GM21528 (cell line): ENCODE measurements at regions not wholly inside any gene's neighbourhood (a gene's known extent, or its start where the extent isn't known, plus 50 kb on each side); places are given as distances from the start of the nearest gene placed in this dataset.
"Not testable (repeated sequence)": the region's sequence is repeated elsewhere in the genome, so short reads cannot be mapped to it uniquely, and the experiment has no call there.

Experiments
- ATAC-seq: cut with Tn5 transposase; IDR thresholded peaks from one replicate; pipeline ENCODE4 v1.9.1; 2021; ENCODE audit warnings: mild to moderate bottlenecking, moderate library complexity; ENCODE audit not compliant: unreplicated experiment, low FRiP score

DNA sequence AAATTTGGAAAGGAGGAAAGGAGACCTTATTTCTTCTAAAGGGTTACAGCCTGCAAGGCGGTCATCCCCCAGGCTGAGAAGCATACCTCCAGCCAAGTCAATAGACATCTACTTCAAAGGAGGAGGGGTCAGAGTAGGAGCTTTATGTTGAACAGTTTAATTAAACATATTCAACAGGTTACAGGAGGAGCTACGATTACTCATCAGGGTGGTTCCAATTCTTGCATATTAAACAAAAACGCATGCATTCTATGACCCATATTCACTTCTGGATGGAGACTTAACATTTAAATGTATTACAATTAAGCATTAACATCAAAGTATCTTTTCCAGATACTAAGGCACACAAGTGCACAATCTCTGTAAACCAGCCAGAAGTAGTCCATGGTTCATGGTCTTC lies 1955.0 kb downstream of the PCDH9 start:
- ATAC-seq = no peak

DNA sequence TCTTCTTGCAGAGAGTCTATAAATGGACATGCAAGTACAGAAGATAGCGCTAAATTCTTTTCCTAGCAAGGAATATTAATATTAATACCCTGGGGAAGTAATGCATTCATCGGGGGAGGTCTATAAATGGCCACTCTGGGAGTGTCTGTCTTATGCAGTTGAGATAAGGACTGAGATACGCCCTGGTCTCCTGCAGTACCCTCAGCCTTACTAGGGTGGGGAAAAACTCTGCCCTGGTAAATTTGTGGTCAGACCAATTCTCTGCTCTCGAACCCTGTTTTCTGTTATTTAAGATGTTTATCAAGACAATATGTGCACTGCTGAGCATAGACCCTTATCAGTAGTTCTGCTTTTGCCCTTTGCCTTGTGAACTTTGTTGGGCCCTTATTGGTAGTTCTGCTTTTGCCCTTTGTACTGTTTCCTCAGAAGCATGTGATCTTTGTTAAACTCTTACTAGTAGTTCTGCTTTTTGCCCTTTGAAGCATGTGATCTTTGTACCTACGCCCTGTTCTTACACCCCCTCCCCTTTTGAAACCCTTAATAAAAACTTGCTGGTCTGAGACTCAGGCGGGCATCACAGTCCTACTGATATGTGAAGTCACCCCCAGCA lies 1956.2 kb downstream of the PCDH9 start:
- not testable (repeated sequence) for ATAC-seq

DNA sequence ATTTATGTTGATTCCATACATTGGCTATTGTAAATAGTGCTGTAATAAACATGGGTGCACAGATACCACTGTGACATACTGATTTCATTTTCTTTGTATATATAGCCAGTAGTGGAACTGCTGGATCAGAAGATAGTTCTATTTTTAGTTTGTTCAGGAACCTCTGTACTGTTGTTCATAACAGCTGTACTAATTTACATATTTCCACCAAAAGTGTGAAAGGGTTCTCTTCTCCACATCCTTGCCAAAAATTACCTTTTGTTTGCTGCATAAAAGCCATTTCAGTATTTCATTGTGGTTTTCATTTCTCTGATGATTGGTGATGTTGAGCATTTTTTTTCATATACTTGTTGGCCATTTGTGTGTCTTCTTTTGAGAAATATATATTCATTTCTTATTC lies 1962.1 kb downstream of the PCDH9 start:
- ATAC-seq = no peak

- no peak for ATAC-seq
Measured at GRCh38 chr13:65265988-65266387, 1964.1 kb downstream of the PCDH9 start.

GRCh38 chr13:65264066-65264465 lies 1966.1 kb downstream of the PCDH9 start:
- ATAC-seq = no peak

- no peak for ATAC-seq
Measured at GRCh38 chr13:65260946-65261891, 1968.9 kb downstream of the PCDH9 start.

- ATAC-seq = no peak
Measured at GRCh38 chr13:65240773-65241172, 1989.4 kb downstream of the PCDH9 start.

DNA sequence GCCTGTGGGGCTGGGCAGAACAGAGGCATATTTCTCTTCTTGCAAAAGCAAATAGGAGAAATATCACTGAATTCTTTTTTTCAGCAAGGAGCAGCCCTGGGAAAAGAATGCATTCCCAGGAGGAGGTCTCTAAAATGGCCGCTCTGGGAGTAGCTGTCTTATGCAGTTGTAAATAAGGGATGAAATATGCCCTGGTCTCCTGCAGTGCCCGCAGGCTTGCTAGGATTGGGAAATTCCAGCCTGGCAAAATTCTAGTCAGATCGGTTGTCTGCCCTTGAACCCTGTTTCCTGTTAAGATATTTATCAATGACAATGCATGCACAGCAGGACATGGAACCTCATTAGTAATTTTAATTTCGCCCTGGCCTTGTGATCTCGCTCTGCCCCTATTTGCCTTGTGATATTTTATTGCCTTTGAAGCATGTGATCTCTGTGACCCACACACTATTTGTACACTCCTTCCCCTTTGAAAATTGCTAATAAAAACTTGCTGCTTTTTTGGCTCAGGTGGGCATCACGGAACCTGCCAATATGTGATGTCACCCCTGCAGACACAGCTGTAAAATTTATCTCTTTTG lies 1993.2 kb downstream of the PCDH9 start:
- ATAC-seq = no peak

- no peak for ATAC-seq
Measured at GRCh38 chr13:65217471-65217995, 2012.6 kb downstream of the PCDH9 start.

GRCh38 chr13:65202845-65203244 lies 2027.3 kb downstream of the PCDH9 start:
- ATAC-seq = not testable (repeated sequence)

GRCh38 chr13:65188721-65189120 lies 2041.4 kb downstream of the PCDH9 start:
- ATAC-seq = no peak

DNA sequence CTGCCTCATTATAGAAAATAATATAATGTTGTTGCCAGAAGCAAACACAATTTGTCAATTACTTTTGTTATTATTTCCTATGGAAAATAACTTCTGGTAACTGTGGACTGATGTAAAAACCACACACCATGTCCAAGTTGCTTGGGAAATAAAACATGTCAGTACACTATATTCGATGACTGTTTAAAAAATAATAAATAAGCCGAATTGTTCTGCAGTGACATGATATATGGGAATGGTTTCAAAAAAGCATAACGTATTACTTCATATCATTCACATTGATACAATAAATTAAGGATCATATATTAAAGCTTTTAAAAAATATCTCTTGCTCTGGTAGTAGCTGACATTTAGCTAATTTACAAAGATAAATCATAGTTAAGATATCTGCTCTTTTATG lies 2062.1 kb downstream of the PCDH9 start:
- no peak for ATAC-seq

DNA sequence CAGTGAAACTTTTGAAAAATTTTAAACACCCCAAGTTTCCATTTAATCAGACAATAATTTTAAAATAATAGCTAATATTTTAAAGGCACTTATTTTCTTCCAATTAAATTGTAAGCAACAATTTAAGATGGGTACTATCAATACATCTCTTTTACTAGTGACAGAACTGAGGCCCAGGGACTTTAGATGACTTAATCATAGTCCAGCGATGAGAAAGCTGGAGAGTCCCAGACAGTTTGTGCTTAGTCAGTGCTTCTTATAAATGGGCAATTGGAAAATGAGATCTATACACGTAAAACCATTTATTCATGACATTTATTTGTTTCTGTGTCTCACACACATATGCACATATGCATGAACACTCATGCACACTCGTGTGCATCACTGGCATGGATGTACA lies 2063.5 kb downstream of the PCDH9 start:
- no peak for ATAC-seq

- ATAC-seq = no peak
Measured at GRCh38 chr13:65159803-65160202, 2070.3 kb downstream of the PCDH9 start.

GRCh38 chr13:65155861-65156260 lies 2074.3 kb downstream of the PCDH9 start:
- ATAC-seq = no peak

- ATAC-seq = no peak
Measured at GRCh38 chr13:65154661-65155447, 2075.3 kb downstream of the PCDH9 start.

GRCh38 chr13:65149687-65150086 lies 2080.4 kb downstream of the PCDH9 start:
- ATAC-seq = no peak

- no peak for ATAC-seq
Measured at GRCh38 chr13:65143920-65144319, 2086.2 kb downstream of the PCDH9 start.

- no peak for ATAC-seq
Measured at GRCh38 chr13:65133094-65133493, 2097.0 kb downstream of the PCDH9 start.

GRCh38 chr13:65125236-65125635 lies 2104.9 kb downstream of the PCDH9 start:
- ATAC-seq = no peak
